ENCODE measurements at regions not wholly inside any gene's neighbourhood (a gene's known extent, or its start where the extent isn't known, plus 50 kb on each side); places are given as distances from the start of the nearest gene placed in this dataset.

DNA sequence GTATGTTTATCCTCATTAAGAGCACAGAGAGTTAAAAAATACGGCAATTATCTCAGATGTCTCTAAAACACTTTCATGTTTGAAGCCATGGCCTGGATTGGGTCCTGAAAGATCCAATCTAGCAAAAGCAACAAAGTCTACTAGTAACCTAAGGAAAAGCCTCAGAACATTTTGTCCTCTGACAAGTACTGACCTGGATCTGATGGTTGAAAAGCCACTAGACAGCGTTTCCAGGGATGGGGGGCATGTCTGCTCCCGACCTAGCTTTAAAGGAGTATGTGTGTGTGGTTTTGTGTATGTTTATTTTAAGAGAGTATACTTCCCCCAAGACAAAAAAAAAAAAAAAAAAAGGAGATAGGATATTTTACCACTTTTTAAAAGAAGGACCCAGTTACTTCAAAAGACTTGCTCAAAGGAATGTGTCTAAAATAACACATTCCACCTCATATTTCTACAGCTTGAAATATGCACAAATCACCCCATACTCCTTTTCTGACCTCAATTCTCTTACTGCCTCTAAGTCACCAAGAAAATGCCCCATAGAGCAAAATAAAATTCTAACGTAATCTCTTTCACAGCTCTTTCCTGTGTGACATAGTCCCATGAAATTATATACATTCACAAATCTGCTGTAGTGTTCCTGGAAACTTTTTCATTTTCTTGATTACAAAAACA lies 189.0 kb upstream of the TTC29 start:
- no peak for TF ChIP-seq CTCF (IDR thresholded peaks at IDR 0.05; ENCODE audit: extremely low read depth, missing control alignments)

GRCh38 chr4:147136310-147136709 lies 190.6 kb upstream of the TTC29 start:
- no peak for DNase-seq (ENCODE audit: low spot score)
- no peak for TF ChIP-seq CTCF (IDR thresholded peaks at IDR 0.05; ENCODE audit: extremely low read depth, missing control alignments)

More for the DNA sequence above, 189.0 kb upstream of the TTC29 start:
- no peak for DNase-seq (ENCODE audit: low spot score)

GRCh38 chr4:147136751-147137150 lies 191.1 kb upstream of the TTC29 start:
- no peak for DNase-seq (ENCODE audit: low spot score)
- TF ChIP-seq CTCF (IDR thresholded peaks at IDR 0.05; ENCODE audit: extremely low read depth, missing control alignments), result no peak

DNA sequence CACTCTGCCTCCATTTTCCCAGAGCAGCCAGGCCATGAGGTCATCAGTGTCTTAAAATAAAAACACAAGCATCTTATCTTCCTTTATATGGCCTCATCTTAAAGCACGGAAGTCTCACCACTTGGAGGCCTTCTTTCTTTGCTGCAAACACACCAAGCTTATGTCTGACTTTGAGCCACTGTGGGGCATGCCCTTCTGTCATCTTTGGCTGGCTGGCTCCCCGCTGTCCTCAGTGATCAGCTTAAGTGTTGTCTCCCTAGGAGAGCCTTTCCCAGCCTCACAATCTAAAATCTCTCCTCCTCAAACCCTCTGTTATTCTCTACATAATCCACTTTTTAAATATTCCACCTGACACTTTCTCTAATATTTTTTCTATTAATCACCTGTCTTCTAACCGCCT lies 191.6 kb upstream of the TTC29 start:
- no peak for DNase-seq (ENCODE audit: low spot score)
- TF ChIP-seq CTCF (IDR thresholded peaks at IDR 0.05; ENCODE audit: extremely low read depth, missing control alignments), result no peak

GRCh38 chr4:147138171-147138570 lies 192.5 kb upstream of the TTC29 start:
- no peak for TF ChIP-seq CTCF (IDR thresholded peaks at IDR 0.05; ENCODE audit: extremely low read depth, missing control alignments)
- DNase-seq (ENCODE audit: low spot score), result no peak

GRCh38 chr4:147139455-147140198 lies 194.0 kb upstream of the TTC29 start:
- no peak for TF ChIP-seq CTCF (IDR thresholded peaks at IDR 0.05; ENCODE audit: extremely low read depth, missing control alignments)
- DNase-seq (ENCODE audit: low spot score), result no peak

GRCh38 chr4:147151763-147152162 lies 206.1 kb upstream of the TTC29 start:
- no peak for TF ChIP-seq CTCF (IDR thresholded peaks at IDR 0.05; ENCODE audit: extremely low read depth, missing control alignments)
- DNase-seq (ENCODE audit: low spot score), result no peak

Measured in GM20000 (cell line).